OCI-LY7 (cell line): ENCODE measurements at regions not wholly inside any gene's neighbourhood (a gene's known extent, or its start where the extent isn't known, plus 50 kb on each side); places are given as distances from the start of the nearest gene placed in this dataset.

Experiments
- CTCF ChIP-seq: fragments of 200-600 bp; sonication (generic); conservative IDR thresholded peaks from 2 replicates; pipeline ENCODE4 v1.5.1; 2014; ENCODE audit warnings: mild to moderate bottlenecking, antibody characterized with exemption, low read length, moderate library complexity, mixed read lengths
- EZH2phosphoT487 ChIP-seq: fragments of 200-600 bp; sonication (generic); IDR thresholded peaks from 2 replicates; pipeline ENCODE4 v1.6.1; 2018; ENCODE audit warnings: low read depth, borderline replicate concordance, mild to moderate bottlenecking, mixed run types, antibody characterized with exemption, low read length, moderate library complexity, mixed read lengths

- TF ChIP-seq CTCF (no peak), EZH2phosphoT487 (no peak)
These were observed 309.7 kb downstream of the MN1 start for GRCh38 chr22:27491888-27492287.
